ENCODE measurements at regions not wholly inside any gene's neighbourhood (a gene's known extent, or its start where the extent isn't known, plus 50 kb on each side); places are given as distances from the start of the nearest gene placed in this dataset.

- Histone ChIP-seq H3K36me3 (ENCODE audit: control insufficient read depth in 1 of 2, insufficient read depth in 2 of 2, low read length in 2 of 2) (no peaks in the 10 kb centered on the region), H3K27ac (ENCODE audit: low read length) (no peak overlapping the region), H3K27me3 (ENCODE audit: low read depth, low read length) (no peaks in the 10 kb centered on the region), H3K9me3 (ENCODE audit: control insufficient read depth in 1 of 2, low read length in 2 of 2) (peaks cover 12 to 16% of the 10 kb centered on the region in 2 donors), H3K4me1 (ENCODE audit: control insufficient read depth in 1 of 2, insufficient read depth in 2 of 2, low read length in 2 of 2) (no peaks in the 10 kb centered on the region), H3K4me3 (ENCODE audit: low read depth in 1 of 2, low read length in 2 of 2) (no peak overlapping the region)
Observed at GRCh38 chr12:125579916-125580315, 514.7 kb downstream of the AACS start.

GRCh38 chr12:125583071-125583470 is 517.8 kb downstream of the AACS start:
- H3K27ac ChIP-seq (ENCODE audit: low read length): no peak overlapping the region
- no peaks in the 10 kb centered on the region for H3K27me3 ChIP-seq (ENCODE audit: low read depth, low read length)
- no peaks in the 10 kb centered on the region for H3K4me1 ChIP-seq (ENCODE audit: control insufficient read depth in 1 of 2, insufficient read depth in 2 of 2, low read length in 2 of 2)
- no peak overlapping the region for H3K4me3 ChIP-seq (ENCODE audit: low read depth in 1 of 2, low read length in 2 of 2)
- no peaks in the 10 kb centered on the region for H3K36me3 ChIP-seq (ENCODE audit: control insufficient read depth in 1 of 2, insufficient read depth in 2 of 2, low read length in 2 of 2)
- peaks cover 12 to 16% of the 10 kb centered on the region in 2 donors for H3K9me3 ChIP-seq (ENCODE audit: control insufficient read depth in 1 of 2, low read length in 2 of 2)

GRCh38 chr12:125586441-125586840 is 521.2 kb downstream of the AACS start:
- Histone ChIP-seq H3K4me1 (ENCODE audit: control insufficient read depth in 1 of 2, insufficient read depth in 2 of 2, low read length in 2 of 2) (no peaks in the 10 kb centered on the region), H3K27ac (ENCODE audit: low read length) (no peak overlapping the region), H3K27me3 (ENCODE audit: low read depth, low read length) (no peaks in the 10 kb centered on the region), H3K9me3 (ENCODE audit: control insufficient read depth in 1 of 2, low read length in 2 of 2) (no peaks in the 10 kb centered on the region), H3K36me3 (ENCODE audit: control insufficient read depth in 1 of 2, insufficient read depth in 2 of 2, low read length in 2 of 2) (no peaks in the 10 kb centered on the region), H3K4me3 (ENCODE audit: low read depth in 1 of 2, low read length in 2 of 2) (no peak overlapping the region)

GRCh38 chr12:125593269-125593668 is 528.0 kb downstream of the AACS start:
- Histone ChIP-seq H3K27ac (ENCODE audit: low read length) (no peak overlapping the region), H3K36me3 (ENCODE audit: control insufficient read depth in 1 of 2, insufficient read depth in 2 of 2, low read length in 2 of 2) (no peaks in the 10 kb centered on the region), H3K4me3 (ENCODE audit: low read depth in 1 of 2, low read length in 2 of 2) (no peak overlapping the region), H3K4me1 (ENCODE audit: control insufficient read depth in 1 of 2, insufficient read depth in 2 of 2, low read length in 2 of 2) (no peaks in the 10 kb centered on the region), H3K9me3 (ENCODE audit: control insufficient read depth in 1 of 2, low read length in 2 of 2) (peaks cover 0 to 7% of the 10 kb centered on the region in 2 donors), H3K27me3 (ENCODE audit: low read depth, low read length) (no peaks in the 10 kb centered on the region)

- Histone ChIP-seq H3K36me3 (ENCODE audit: control insufficient read depth in 1 of 2, insufficient read depth in 2 of 2, low read length in 2 of 2) (no peaks in the 10 kb centered on the region), H3K27me3 (ENCODE audit: low read depth, low read length) (no peaks in the 10 kb centered on the region), H3K4me3 (ENCODE audit: low read depth in 1 of 2, low read length in 2 of 2) (no peak overlapping the region), H3K27ac (ENCODE audit: low read length) (no peak overlapping the region), H3K4me1 (ENCODE audit: control insufficient read depth in 1 of 2, insufficient read depth in 2 of 2, low read length in 2 of 2) (no peaks in the 10 kb centered on the region), H3K9me3 (ENCODE audit: control insufficient read depth in 1 of 2, low read length in 2 of 2) (peaks cover 0 to 2% of the 10 kb centered on the region in 2 donors)
Observed at GRCh38 chr12:125604976-125605375, 539.7 kb downstream of the AACS start.

GRCh38 chr12:125606312-125606711 is 541.1 kb downstream of the AACS start:
- Histone ChIP-seq H3K4me3 (ENCODE audit: low read depth in 1 of 2, low read length in 2 of 2) (no peak overlapping the region), H3K36me3 (ENCODE audit: control insufficient read depth in 1 of 2, insufficient read depth in 2 of 2, low read length in 2 of 2) (no peaks in the 10 kb centered on the region), H3K27me3 (ENCODE audit: low read depth, low read length) (no peaks in the 10 kb centered on the region), H3K4me1 (ENCODE audit: control insufficient read depth in 1 of 2, insufficient read depth in 2 of 2, low read length in 2 of 2) (no peaks in the 10 kb centered on the region), H3K27ac (ENCODE audit: low read length) (no peak overlapping the region), H3K9me3 (ENCODE audit: control insufficient read depth in 1 of 2, low read length in 2 of 2) (peaks cover 0 to 2% of the 10 kb centered on the region in 2 donors)

GRCh38 chr12:125610292-125610691 is 545.1 kb downstream of the AACS start:
- Histone ChIP-seq H3K27me3 (ENCODE audit: low read depth, low read length) (no peaks in the 10 kb centered on the region), H3K4me3 (ENCODE audit: low read depth in 1 of 2, low read length in 2 of 2) (no peak overlapping the region), H3K36me3 (ENCODE audit: control insufficient read depth in 1 of 2, insufficient read depth in 2 of 2, low read length in 2 of 2) (no peaks in the 10 kb centered on the region), H3K9me3 (ENCODE audit: control insufficient read depth in 1 of 2, low read length in 2 of 2) (no peaks in the 10 kb centered on the region), H3K4me1 (ENCODE audit: control insufficient read depth in 1 of 2, insufficient read depth in 2 of 2, low read length in 2 of 2) (no peaks in the 10 kb centered on the region), H3K27ac (ENCODE audit: low read length) (no peak overlapping the region)

GRCh38 chr12:125610971-125611370 is 545.7 kb downstream of the AACS start:
- Histone ChIP-seq H3K36me3 (ENCODE audit: control insufficient read depth in 1 of 2, insufficient read depth in 2 of 2, low read length in 2 of 2) (no peaks in the 10 kb centered on the region), H3K27ac (ENCODE audit: low read length) (no peak overlapping the region), H3K27me3 (ENCODE audit: low read depth, low read length) (no peaks in the 10 kb centered on the region), H3K4me1 (ENCODE audit: control insufficient read depth in 1 of 2, insufficient read depth in 2 of 2, low read length in 2 of 2) (no peaks in the 10 kb centered on the region), H3K4me3 (ENCODE audit: low read depth in 1 of 2, low read length in 2 of 2) (no peak overlapping the region), H3K9me3 (ENCODE audit: control insufficient read depth in 1 of 2, low read length in 2 of 2) (no peaks in the 10 kb centered on the region)

- Histone ChIP-seq H3K9me3 (ENCODE audit: control insufficient read depth in 1 of 2, low read length in 2 of 2) (no peaks in the 10 kb centered on the region), H3K36me3 (ENCODE audit: control insufficient read depth in 1 of 2, insufficient read depth in 2 of 2, low read length in 2 of 2) (no peaks in the 10 kb centered on the region), H3K27ac (ENCODE audit: low read length) (no peak overlapping the region), H3K4me1 (ENCODE audit: control insufficient read depth in 1 of 2, insufficient read depth in 2 of 2, low read length in 2 of 2) (no peaks in the 10 kb centered on the region), H3K4me3 (ENCODE audit: low read depth in 1 of 2, low read length in 2 of 2) (no peak overlapping the region), H3K27me3 (ENCODE audit: low read depth, low read length) (no peaks in the 10 kb centered on the region)
Observed at GRCh38 chr12:125614058-125614457, 548.8 kb downstream of the AACS start.

GRCh38 chr12:125619723-125620122 is 554.5 kb downstream of the AACS start:
- Histone ChIP-seq H3K9me3 (ENCODE audit: control insufficient read depth in 1 of 2, low read length in 2 of 2) (no peaks in the 10 kb centered on the region), H3K27me3 (ENCODE audit: low read depth, low read length) (no peaks in the 10 kb centered on the region), H3K27ac (ENCODE audit: low read length) (no peak overlapping the region), H3K4me1 (ENCODE audit: control insufficient read depth in 1 of 2, insufficient read depth in 2 of 2, low read length in 2 of 2) (no peaks in the 10 kb centered on the region), H3K4me3 (ENCODE audit: low read depth in 1 of 2, low read length in 2 of 2) (no peak overlapping the region), H3K36me3 (ENCODE audit: control insufficient read depth in 1 of 2, insufficient read depth in 2 of 2, low read length in 2 of 2) (no peaks in the 10 kb centered on the region)

- Histone ChIP-seq H3K27me3 (ENCODE audit: low read depth, low read length) (no peaks in the 10 kb centered on the region), H3K4me1 (ENCODE audit: control insufficient read depth in 1 of 2, insufficient read depth in 2 of 2, low read length in 2 of 2) (no peaks in the 10 kb centered on the region), H3K4me3 (ENCODE audit: low read depth in 1 of 2, low read length in 2 of 2) (no peak overlapping the region), H3K9me3 (ENCODE audit: control insufficient read depth in 1 of 2, low read length in 2 of 2) (peaks cover 0 to 5% of the 10 kb centered on the region in 2 donors), H3K36me3 (ENCODE audit: control insufficient read depth in 1 of 2, insufficient read depth in 2 of 2, low read length in 2 of 2) (no peaks in the 10 kb centered on the region), H3K27ac (ENCODE audit: low read length) (no peak overlapping the region)
Observed at GRCh38 chr12:125633686-125634085, 568.5 kb downstream of the AACS start.

- no peaks in the 10 kb centered on the region for H3K36me3 ChIP-seq (ENCODE audit: control insufficient read depth in 1 of 2, insufficient read depth in 2 of 2, low read length in 2 of 2)
- H3K27me3 ChIP-seq (ENCODE audit: low read depth, low read length): no peaks in the 10 kb centered on the region
- no peak overlapping the region for H3K27ac ChIP-seq (ENCODE audit: low read length)
- no peaks in the 10 kb centered on the region for H3K4me1 ChIP-seq (ENCODE audit: control insufficient read depth in 1 of 2, insufficient read depth in 2 of 2, low read length in 2 of 2)
- no peak overlapping the region for H3K4me3 ChIP-seq (ENCODE audit: low read depth in 1 of 2, low read length in 2 of 2)
- H3K9me3 ChIP-seq (ENCODE audit: control insufficient read depth in 1 of 2, low read length in 2 of 2): peaks cover 0 to 5% of the 10 kb centered on the region in 2 donors
Observed at GRCh38 chr12:125634813-125635212, 569.6 kb downstream of the AACS start.

All from muscle layer of duodenum (tissue), 2 donors.